NCI-H2171 treated with DMSO at 0.1 percent for 48 hours (cell line): ENCODE measurements at regions not wholly inside any gene's neighbourhood (a gene's known extent, or its start where the extent isn't known, plus 50 kb on each side); places are given as distances from the start of the nearest gene placed in this dataset.

ENCODE experiments used
- DNase-seq: peaks from one replicate; lab custom pipeline; 2025; lab: John Stamatoyannopoulos, UW

- DNase-seq = no peak
Observed at GRCh38 chr18:53920312-53921075, 304.0 kb downstream of the MBD2 start.

GRCh38 chr18:53918091-53918490 lies 306.4 kb downstream of the MBD2 start:
- no peak for DNase-seq

GRCh38 chr18:53911200-53911599 lies 313.3 kb downstream of the MBD2 start:
- no peak for DNase-seq

GRCh38 chr18:53909668-53910067 lies 314.8 kb downstream of the MBD2 start:
- no peak for DNase-seq

GRCh38 chr18:53907921-53908320 lies 316.5 kb downstream of the MBD2 start:
- DNase-seq = no peak

- DNase-seq = no peak
Observed at GRCh38 chr18:53906681-53907080, 317.8 kb downstream of the MBD2 start.

GRCh38 chr18:53894675-53895442 lies 329.6 kb downstream of the MBD2 start:
- DNase-seq = no peak

- DNase-seq = no peak
Observed at GRCh38 chr18:53887447-53887846, 337.0 kb downstream of the MBD2 start.

GRCh38 chr18:53886058-53886457 lies 338.4 kb downstream of the MBD2 start:
- DNase-seq = no peak

GRCh38 chr18:53883771-53884170 lies 340.7 kb downstream of the MBD2 start:
- DNase-seq = no peak

GRCh38 chr18:53874103-53874502 lies 350.4 kb downstream of the MBD2 start:
- no peak for DNase-seq

GRCh38 chr18:53864770-53865169 lies 359.7 kb downstream of the MBD2 start:
- peak; percentile 7 for DNase-seq

GRCh38 chr18:53862921-53863320 lies 361.5 kb downstream of the MBD2 start:
- DNase-seq = no peak

- DNase-seq = no peak
Observed at GRCh38 chr18:53861185-53861584, 363.3 kb downstream of the MBD2 start.

- DNase-seq = peak; percentile 22
Observed at GRCh38 chr18:53859764-53860163, 364.7 kb downstream of the MBD2 start.

- peak; percentile 87 for DNase-seq
Observed at GRCh38 chr18:53850902-53851301, 373.6 kb downstream of the MBD2 start.

- DNase-seq = no peak
Observed at GRCh38 chr18:53843763-53844162, 380.7 kb downstream of the MBD2 start.

- DNase-seq = no peak
Observed at GRCh38 chr18:53843113-53843760, 381.2 kb downstream of the MBD2 start.

GRCh38 chr18:53838746-53839145 lies 385.7 kb downstream of the MBD2 start:
- DNase-seq = no peak

- DNase-seq = peak; percentile 93
Observed at GRCh38 chr18:53821141-53821540, 403.3 kb downstream of the MBD2 start.

GRCh38 chr18:53819671-53820070 lies 404.8 kb downstream of the MBD2 start:
- no peak for DNase-seq

- DNase-seq = no peak
Observed at GRCh38 chr18:53819174-53819573, 405.3 kb downstream of the MBD2 start.
